Cardiac muscle cell (in vitro differentiated cells and primary cell): ENCODE measurements at regions not wholly inside any gene's neighbourhood (a gene's known extent, or its start where the extent isn't known, plus 50 kb on each side); places are given as distances from the start of the nearest gene placed in this dataset.

Source experiments
- DNase-seq, 2 donors: peaks; one replicate each; pipeline versions ENCODE4 v3.0.0 to v3.0.0-alpha.2; 2010 to 2017; ENCODE audit warnings: low read depth in 1 of 2, low spot score in 1 of 2
- H3K27ac ChIP-seq: fragments of 200-600 bp; sonication (generic); 2 replicates; pipeline ENCODE4 v1.5.1; 2016
- H3K27me3 ChIP-seq: fragments of 200-600 bp; sonication (generic); 2 replicates; pipeline ENCODE4 v1.6.0; 2016; ENCODE audit warnings: control low read depth
- H3K36me3 ChIP-seq: fragments of 200-600 bp; sonication (generic); 2 replicates; pipeline ENCODE4 v1.5.1; 2016; ENCODE audit warnings: control low read depth
- H3K4me1 ChIP-seq: fragments of 200-600 bp; sonication (generic); 2 replicates; pipeline ENCODE4 v1.8.1; 2017; ENCODE audit warnings: low read depth, mild to moderate bottlenecking, mixed run types
- H3K4me3 ChIP-seq: fragments of 200-600 bp; sonication (generic); 2 replicates; pipeline ENCODE4 v1.5.1; 2016; ENCODE audit warnings: mild to moderate bottlenecking
- H3K9me3 ChIP-seq: fragments of 200-600 bp; sonication (generic); 2 replicates; pipeline ENCODE4 v1.5.1; 2017; ENCODE audit warnings: low read depth, mild to moderate bottlenecking, control low read depth
- CTCF ChIP-seq: IDR thresholded peaks from 2 replicates; pipeline ENCODE4 v1.5.1; 2012; ENCODE audit warnings: low read depth, mild to moderate bottlenecking, low read length

- H3K4me1 ChIP-seq, result no peaks in the 10 kb centered on the region
- peak; percentile 95 for TF ChIP-seq CTCF
- DNase-seq, result peak; percentile 95 to 97
- H3K27me3 ChIP-seq, result no peaks in the 10 kb centered on the region
- no peak overlapping the region for H3K27ac ChIP-seq
- H3K4me3 ChIP-seq, result no peak overlapping the region
- H3K36me3 ChIP-seq, result no peaks in the 10 kb centered on the region
- H3K9me3 ChIP-seq, result no peaks in the 10 kb centered on the region
Measured at GRCh38 chr11:15650105-15650938, 535.6 kb downstream of the INSC start.

- no peak for DNase-seq
- H3K27ac ChIP-seq, result no peak overlapping the region
- H3K4me1 ChIP-seq, result no peaks in the 10 kb centered on the region
- no peaks in the 10 kb centered on the region for H3K9me3 ChIP-seq
- no peak for TF ChIP-seq CTCF
- H3K4me3 ChIP-seq, result no peak overlapping the region
- no peaks in the 10 kb centered on the region for H3K36me3 ChIP-seq
- no peaks in the 10 kb centered on the region for H3K27me3 ChIP-seq
Measured at GRCh38 chr11:15651033-15651432, 536.3 kb downstream of the INSC start.

- DNase-seq, result peak in 1 of 2 donors; percentile 40
- Histone ChIP-seq H3K9me3 (no peaks in the 10 kb centered on the region), H3K4me3 (no peak overlapping the region), H3K4me1 (no peaks in the 10 kb centered on the region), H3K27me3 (no peaks in the 10 kb centered on the region), H3K36me3 (no peaks in the 10 kb centered on the region), H3K27ac (no peak overlapping the region)
- no peak for TF ChIP-seq CTCF
Measured at GRCh38 chr11:15651816-15652215, 537.1 kb downstream of the INSC start.

GRCh38 chr11:15653191-15653710, 538.5 kb downstream of the INSC start:
- no peak for TF ChIP-seq CTCF
- no peak overlapping the region for H3K27ac ChIP-seq
- no peak overlapping the region for H3K4me3 ChIP-seq
- H3K36me3 ChIP-seq, result no peaks in the 10 kb centered on the region
- H3K9me3 ChIP-seq, result no peaks in the 10 kb centered on the region
- no peak for DNase-seq
- H3K4me1 ChIP-seq, result no peaks in the 10 kb centered on the region
- no peaks in the 10 kb centered on the region for H3K27me3 ChIP-seq

GRCh38 chr11:15654451-15654850, 539.7 kb downstream of the INSC start:
- Histone ChIP-seq H3K4me1 (no peaks in the 10 kb centered on the region), H3K9me3 (no peaks in the 10 kb centered on the region), H3K36me3 (no peaks in the 10 kb centered on the region), H3K27ac (no peak overlapping the region), H3K27me3 (no peaks in the 10 kb centered on the region), H3K4me3 (no peak overlapping the region)
- TF ChIP-seq CTCF, result no peak
- no peak for DNase-seq
